Stimulated activated CD8-positive, alpha-beta memory T cell treated with anti-CD3 and anti-CD28 coated beads, Interleukin-7, amount 100 ng/mL, for 4 hours (primary cell): ENCODE measurements at regions not wholly inside any gene's neighbourhood (a gene's known extent, or its start where the extent isn't known, plus 50 kb on each side); places are given as distances from the start of the nearest gene placed in this dataset.

Source experiments
- DNase-seq, 2 donors: peaks; one replicate each; pipeline ENCODE4 v3.0.0-alpha.2; 2020; ENCODE audit warnings: low read depth in 2 of 2

DNA sequence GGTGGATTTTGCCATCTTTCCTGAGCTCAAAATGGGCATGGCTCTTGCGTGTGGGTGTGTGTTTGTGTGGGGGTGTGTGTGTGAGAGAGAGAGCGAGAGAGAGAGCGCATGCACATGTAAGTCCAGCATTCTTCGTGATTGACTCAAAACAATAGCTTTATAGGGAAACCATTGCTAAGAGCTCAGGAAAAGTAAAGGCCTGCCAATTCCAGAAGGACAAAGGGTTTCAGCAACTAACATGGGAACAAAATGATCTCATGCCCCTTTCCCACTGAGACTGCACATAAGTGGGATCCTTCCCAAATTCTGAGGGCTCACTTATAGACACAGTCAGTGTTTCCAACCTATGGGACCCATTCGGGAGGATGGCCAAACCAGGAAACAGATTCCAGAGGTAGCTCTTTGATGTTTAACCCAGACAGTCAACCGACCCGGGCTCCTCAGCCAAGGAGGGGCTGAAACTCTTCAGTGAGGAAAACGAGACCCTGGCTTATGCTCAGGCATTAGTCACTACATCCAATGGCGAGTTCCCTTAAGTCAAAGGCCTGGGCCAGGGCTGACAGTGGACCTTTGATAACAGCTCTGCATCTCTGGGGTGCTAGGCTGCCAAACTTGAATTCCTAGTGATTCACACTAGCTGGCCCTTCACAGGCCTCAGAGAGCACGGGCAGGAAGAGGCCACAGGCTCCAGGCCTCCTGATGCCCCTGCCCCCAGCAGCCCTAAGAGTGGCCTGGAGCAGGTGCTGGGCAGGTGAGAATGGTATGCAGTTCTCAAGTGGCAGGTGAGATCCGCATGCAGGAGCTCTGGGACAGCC lies 305.0 kb upstream of the C2CD4B start:
- DNase-seq = no peak

DNA sequence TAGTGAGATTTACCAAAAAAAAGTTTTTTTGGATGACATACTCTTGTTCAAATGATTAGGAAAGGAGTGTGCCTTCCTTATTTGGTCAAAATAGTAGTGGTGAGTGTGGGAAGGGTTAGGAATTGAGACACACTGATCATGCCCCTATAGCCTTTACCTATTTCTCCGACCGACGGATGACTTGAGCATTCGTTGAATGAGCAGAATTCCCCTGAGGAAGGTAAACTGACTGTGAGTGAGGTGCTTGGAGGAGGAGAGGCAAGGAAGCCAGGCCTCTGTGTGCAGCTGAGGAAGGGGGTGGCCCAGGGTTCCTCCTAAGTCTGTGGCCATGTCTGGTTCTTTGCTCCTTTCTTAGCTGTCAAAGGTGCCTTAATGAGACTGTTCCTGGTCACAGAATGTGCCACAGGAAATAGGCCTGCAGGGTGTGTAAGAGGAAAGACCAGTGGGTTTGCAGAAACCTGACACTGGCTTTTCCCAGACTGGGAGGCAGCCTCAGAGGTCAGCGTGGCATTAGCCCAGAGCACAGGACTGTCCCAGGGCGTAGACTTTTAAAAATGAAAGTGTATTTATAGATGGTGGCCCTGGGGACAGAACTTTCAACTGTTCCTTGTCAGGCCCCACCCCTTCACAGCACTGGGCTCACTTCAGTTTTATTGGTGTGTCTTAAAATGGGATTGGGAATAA lies 307.7 kb upstream of the C2CD4B start:
- DNase-seq = no peak

DNA sequence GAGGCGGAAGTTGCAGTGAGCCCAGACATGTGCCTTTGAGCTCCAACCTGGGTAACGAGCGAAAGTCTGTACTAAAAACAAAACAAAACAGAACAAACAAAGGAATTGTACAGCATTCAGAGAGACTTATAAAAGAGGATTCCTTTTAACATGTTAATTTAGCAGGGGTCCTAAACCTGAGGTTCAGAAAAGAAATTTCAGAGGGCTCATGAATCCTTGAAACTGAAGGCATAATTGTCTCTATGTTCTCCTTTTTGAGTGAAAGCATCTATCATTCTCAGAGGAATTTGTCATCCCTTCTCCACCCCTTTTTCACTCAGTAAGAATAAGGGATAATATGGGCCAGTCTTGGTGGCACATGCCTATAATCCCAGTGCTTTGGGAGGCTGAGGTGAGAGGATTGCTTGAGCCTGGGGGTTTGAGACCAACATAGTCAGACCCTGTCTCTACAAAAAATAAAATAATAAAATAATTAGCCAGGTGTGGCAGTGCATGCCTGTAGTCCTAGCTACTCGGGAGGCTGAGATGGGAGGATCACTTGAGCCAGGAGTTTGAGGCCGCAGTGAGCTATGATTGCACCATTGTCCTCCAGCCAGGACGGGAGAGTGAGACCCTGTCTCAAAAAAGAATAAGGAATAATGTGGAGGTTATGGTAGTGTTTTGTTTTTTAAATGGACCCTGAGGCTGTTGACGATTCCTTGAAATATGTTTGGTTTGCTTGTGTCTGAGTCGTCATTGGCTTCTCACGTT lies 309.1 kb upstream of the C2CD4B start:
- no peak for DNase-seq

DNA sequence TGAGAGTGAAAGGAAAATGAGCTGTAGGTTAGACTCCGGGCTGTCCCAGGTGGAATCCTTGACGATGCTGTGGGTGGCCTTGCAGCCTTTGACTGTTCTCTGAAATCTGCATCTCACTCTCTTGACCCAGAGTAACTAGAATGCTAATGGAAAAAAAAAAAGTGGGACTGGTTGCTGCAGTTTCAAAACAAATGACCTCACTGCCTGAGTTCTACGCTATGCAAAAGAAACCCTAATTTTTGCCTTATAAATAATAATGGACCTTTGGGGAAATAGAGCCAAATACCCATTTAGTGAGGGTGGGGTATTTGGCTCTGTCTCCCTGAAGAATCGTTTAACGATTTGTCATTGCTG lies 309.7 kb upstream of the C2CD4B start:
- DNase-seq = no peak

DNA sequence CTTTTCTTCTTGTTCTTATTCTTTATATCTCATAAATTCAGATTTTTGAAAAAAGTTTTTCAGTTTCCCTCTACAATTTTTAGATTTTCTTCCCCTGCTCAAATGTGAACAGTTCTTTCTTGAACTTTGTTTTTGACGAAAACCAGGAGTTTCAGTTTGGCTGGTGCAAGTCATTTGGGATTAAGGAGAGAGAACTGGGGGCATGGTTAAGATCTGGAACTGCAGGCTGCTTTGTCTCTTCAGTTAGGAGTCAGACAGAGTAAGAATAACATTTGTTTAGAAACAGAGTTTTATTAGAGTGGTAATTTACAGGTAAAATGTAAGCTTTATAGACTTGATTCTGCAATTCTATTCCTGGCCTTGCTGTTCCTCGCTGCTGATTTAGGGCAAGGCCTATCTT lies 310.5 kb upstream of the C2CD4B start:
- DNase-seq = no peak

DNA sequence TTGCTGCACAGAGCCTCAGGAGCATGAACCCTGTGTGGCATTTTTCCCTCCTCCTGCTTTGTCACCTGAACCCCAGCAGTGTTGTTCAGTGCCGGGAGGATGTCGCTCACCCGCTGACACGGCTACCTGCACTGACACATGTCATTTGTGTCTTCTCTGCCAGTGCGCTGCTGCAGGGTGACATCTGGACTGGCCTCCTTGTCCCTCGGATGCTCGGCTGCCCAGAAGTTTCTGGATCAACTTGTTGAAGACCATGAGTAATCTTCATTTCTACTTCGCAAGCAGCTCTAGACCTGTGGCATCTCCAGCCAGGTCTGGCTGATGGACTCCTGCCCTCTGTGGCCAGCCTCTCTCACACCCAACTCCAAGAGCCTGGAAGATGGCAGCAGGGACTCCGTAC lies 311.1 kb upstream of the C2CD4B start:
- DNase-seq = no peak

DNA sequence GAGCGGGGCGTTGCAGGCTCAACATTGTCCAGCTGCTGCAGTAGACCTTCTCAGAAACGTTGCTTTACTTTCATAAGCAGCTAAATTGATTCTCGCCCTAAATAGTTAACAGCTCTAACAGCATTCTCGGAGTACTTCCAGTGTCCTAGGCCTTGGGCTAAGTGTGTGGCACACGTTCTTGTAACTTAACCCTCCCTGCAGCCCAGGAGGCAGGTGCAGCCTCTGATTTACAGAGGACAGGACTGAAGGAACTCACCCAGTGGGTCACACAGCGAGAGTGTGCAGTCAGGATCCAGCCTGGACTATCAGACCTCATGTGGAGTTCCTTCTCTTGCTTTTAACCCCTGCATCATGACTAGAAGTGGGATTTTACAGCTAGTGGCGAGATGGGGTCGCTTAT lies 312.8 kb upstream of the C2CD4B start:
- DNase-seq = no peak

DNA sequence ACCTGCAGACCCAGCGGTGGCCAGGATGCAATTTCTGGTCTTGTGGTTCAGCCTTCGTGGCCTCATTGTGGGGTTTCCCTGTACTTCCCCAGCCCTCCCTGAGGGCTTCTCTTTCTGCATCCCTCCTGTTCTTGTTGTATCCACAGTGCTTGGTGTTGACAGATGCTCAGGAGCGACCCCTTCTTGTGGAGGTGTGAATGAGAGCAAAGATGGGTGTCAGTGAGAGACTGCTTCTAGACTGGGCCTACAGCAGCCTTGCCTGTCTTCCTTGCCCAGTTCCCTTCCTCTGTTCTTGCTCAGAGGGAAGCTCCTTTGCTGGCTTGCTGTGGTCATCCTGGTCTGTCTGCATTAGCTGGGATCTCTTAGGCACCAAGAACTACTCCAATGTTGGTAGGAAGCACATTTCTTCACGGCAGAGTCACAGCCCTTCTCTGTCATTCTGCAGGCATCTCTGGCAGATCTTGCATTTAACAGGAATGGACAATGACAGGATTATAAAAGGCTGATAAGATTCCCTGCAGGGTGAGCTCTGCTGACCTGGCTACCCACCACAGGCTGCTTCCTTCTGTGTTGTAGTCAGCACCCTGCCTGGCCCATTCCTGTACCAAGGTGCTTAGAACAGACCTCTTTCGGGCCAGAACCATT lies 317.8 kb upstream of the C2CD4B start:
- no peak for DNase-seq

DNA sequence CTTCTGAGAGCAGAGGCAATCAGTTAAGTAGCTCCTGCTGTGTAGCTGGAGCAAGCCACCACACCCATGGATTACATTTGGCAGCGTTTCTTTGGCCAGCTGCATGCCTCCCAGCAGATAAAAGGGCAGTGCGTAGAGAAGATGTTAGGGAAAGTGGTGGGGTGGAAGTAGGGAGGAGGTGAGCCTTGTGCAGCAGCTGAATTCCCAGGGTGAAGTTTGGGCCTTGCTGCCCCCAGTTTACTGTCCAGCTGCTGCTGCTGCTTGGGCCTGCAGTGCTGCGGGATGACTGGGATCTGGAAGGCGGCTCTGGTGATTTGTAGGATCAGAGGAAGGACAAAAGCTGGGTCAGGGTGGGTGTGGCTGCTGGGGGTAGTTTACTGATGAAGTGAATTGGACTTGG lies 318.7 kb upstream of the C2CD4B start:
- DNase-seq = no peak

DNA sequence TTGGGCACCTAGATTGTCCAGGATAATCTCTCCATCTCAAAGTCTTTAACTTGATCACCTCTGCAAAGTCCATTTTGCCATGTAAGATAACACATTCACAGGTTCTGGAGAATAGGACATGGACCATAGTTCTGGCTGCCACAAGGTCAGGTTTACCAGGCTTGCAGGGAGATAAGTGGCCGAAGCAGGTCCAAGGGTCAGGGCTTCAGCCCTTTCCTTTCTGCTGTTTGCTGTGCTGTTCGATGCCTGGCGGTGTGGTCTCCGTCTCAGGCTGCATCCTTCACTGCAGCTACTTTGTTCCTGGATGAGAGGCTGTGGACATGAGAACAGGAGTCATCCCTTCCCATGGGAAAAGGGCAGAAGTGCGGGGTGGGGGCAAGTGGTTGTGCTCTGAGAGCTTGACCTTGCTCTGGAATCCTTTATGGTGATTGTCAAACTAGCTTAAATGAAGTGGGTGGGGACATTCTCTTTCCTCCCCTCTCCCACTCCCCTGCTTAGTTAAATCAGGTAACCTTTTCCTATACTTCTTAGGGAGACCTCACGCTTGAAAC lies 320.2 kb upstream of the C2CD4B start:
- no peak for DNase-seq

DNA sequence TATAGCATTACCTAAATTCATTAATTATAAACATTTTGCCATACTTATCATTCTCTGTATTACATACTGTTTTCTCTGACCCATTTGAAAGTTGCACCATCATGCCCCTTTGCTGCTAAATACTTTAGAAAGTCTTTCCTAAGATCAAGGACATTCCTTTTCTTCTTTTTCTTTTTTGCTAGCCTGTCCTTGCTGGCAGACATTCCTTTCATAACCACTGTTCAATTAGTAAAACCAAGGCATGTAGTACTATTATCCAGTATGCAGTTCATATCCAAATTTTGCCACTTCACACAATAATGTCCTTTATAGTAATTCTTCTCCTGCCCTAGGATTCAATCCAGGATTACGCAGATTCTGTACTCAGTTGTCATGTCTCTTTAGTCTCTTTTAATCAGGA lies 321.0 kb upstream of the C2CD4B start:
- no peak for DNase-seq

DNA sequence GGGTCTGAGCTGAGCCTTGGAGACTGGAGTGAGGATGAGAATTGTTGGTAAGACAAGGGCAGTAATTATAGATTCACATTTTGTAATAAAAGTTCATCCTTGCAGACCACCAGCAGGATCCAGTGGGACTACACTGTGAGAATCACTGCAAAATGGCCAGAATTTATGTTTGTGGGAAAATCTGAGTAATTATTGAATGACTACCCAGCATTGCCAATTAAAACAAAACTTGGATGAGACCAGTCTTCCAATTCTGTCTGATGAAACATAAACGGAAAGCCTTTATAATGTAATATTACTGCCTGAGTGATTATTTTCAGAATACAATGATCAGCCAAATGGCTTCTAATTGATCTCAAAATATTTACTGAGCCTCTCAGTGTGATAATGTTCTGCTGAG lies 323.3 kb upstream of the C2CD4B start:
- no peak for DNase-seq

DNA sequence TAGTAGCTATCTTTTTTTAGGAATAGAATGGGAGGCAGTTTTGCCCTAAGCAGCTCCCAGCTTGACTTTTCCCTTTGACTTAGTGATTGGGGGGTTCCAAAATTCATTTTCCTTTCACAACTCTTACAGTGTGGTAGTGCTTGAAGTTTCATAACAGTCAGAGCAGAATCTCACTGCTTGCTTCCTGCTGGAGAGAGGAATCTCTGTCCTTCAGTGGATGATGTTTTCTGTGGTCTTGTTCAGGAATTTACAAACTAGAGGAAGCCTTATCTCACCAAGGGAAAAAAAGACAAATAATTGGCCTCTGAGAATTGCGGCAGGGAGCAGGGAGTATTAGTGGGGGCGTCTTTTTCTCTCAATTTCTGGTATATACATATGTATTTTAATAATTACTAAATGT lies 326.6 kb upstream of the C2CD4B start:
- DNase-seq = no peak

DNA sequence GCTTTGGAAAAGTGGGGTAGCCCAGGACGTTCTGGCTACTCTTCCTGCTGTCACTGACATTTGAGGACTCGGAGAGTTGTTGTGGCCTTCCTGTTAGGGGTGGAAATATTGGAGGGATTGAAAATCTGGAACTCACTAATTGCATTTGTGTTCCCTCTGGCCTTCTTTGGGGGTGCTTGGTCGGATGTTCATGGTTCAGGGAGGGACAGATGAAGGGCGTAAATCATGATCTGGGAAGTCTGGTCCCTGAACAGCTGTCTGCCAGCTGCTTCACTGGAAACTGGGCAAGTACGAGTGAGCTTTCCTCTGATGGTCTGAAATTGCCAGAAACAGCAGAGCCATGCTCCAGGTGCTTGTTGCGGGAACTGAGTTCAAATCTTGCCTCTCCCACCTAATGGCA lies 327.8 kb upstream of the C2CD4B start:
- no peak for DNase-seq

DNA sequence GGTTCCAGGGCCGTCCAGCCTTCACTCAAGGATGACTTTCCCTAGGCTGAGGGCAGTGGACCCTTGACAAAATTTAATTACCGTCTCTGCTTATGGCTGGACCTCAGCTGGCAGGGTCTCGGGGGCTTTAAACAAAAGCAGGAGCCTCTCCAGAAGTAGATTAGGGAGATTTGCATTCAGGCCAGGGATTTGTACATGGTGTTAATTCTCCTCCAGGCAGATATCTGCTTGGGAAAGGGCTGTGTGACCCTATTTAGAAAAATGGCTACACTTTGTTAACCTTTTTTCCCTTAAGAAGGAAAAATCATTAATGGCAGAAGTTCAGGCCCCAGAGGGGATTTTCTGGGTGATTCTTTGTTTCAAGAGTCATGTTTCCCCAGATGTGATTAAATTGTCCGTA lies 329.1 kb upstream of the C2CD4B start:
- DNase-seq = no peak

DNA sequence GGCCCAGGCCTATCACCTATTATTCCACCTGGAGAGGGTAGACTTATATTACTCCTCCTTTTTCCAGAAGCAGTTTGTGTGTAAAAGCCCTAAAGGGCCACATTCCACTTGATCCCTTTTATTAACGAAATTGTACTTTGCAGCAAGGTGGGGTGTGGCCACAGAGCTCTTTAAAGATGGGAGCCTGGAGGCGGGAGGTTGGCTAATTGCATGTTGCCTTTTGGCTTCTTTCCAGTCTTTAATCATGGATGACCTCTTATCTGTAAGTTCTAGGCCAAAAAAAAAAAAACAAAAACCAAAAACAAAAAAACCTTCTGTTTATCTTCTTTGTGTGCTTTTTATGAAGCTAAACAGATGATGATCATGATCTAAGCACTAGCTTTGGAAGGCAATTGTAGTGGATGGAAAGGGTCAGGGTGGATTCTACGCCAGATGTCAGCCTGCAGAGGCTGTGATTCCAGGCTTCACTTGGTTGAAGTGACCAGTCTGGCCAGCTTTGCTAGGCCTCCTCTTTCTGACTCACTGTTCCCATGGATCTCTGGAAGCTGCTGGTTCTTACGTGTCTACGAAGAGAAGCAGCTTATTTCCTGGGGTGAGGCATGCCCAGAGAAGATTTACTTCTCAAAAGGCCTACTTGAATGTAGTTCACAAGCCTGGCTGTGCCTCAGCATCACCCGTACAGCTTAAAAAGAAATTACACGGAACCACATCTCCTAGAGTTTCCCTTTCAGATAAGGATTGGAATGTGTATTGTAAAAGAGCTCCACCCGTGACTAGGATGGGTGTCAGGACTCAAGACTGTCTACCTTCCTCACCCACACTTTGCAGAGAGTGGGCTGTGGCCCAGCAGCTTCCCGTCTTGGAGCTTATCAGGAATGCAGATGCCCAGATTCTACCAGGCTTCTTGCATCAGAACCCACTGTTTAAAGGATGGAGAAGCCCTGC lies 330.9 kb upstream of the C2CD4B start:
- DNase-seq = no peak

DNA sequence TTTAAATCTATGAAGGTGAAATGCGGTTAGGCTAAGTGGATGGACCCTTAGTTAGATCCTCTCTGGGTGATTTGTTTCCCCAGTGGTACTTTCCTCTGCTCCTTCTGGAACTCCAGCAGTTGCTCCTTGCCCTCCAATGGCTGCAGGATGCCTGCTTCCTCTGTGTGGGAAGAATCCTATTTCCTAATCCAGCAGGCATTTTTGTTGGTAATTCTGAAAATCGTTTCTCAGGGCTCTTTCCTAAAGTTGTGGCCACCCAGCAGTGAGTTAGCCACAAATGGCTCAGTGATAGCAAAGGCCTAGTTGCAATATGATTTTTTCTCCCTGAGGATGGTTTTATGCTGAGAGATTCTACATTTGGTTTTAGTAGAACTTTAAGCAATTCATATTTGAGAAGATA lies 332.3 kb upstream of the C2CD4B start:
- no peak for DNase-seq

DNA sequence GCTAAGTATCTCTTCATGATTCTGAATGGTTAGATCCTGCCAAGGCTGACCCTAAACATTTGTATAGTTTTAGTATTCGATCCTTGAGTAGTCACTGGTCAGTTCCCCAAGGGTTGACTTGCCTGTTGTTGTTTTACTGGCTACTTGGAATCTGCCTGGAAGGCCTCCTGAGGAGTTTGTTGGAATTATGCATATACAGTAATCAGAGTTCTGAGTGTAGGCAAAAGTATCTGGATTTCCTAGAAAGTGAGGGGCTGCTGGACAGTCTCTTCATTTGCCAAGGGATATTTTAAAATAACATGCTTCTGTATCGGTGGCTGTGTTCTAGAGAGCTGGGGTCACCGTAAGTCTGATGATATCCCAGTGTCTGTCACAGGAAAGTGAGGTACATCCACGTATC lies 333.2 kb upstream of the C2CD4B start:
- DNase-seq = no peak

DNA sequence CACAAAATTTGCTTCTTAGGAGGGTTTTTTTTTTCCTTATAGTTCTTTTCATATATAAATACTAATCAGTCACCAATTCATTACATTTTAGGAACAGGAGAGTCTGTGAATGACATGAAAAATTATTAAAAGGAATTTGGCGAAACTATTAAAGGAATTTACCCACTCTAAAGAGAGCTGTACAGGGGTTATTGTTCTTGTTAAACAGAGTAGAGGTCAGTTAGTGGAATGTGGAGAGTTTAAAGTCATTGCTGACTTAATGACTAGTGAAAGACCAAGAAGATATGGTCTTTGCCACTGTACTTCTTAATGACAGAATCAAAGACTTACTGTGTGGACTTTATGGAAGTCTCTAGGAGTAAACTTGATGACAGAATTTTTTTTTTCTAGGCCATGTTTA lies 333.6 kb upstream of the C2CD4B start:
- no peak for DNase-seq

DNA sequence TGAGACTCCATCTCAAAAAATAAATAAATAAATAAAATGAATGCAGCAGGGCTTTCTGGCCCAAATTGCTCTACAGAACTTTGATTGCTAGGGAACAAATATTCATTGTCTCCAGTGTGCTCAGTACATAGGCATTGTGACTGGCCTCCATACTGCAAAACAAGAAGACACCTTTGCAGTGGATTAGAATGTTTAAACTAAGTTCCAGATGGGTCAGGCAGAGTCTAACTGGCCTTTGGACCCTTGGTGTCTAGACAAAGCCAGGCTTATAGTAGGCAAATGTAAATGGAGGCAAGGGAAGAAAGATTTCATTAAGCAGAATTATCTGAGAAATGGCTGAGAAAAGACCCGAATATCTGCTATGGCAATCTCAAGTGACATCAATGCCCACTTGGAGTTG lies 335.2 kb upstream of the C2CD4B start:
- no peak for DNase-seq

DNA sequence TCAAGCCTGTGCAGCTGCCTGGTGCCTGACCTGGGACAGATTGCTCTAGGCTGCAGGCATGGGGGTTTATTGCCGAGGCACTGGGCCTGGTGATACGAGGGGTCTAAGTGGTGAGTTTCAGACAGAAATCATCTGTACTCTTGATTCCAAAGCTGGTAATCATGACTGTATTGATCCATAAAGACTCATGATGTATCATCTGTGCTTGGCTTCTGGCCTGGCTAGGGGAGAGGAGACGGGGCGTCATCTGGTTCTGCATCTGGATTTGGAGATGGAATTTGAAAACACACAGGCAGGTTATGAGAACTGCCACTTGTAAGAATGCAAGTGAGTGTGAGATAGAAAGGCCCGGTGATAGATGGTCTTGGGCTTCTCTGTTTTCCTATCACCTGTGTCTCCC lies 337.4 kb upstream of the C2CD4B start:
- DNase-seq = no peak
